ENCODE measurements at regions not wholly inside any gene's neighbourhood (a gene's known extent, or its start where the extent isn't known, plus 50 kb on each side); places are given as distances from the start of the nearest gene placed in this dataset.

GRCh38 chr19:23531231-23531790 lies 136.0 kb upstream of the ZNF91 start:
- no peak overlapping the region for H3K27ac ChIP-seq
- H3K9me3 ChIP-seq, result no peaks in the 10 kb centered on the region
- intact Hi-C loops (cut with DNase I), result no loop called here
- no peak for DNase-seq
- no peaks in the 10 kb centered on the region for H3K4me1 ChIP-seq
- TF ChIP-seq CTCF (IDR thresholded peaks at IDR 0.05), result no peak
- no peak overlapping the region for H3K4me3 ChIP-seq
- H3K36me3 ChIP-seq, result no peaks in the 10 kb centered on the region
- ATAC-seq, result no peak
- H3K27me3 ChIP-seq, result no peaks in the 10 kb centered on the region

GRCh38 chr19:23528376-23528775 lies 133.1 kb upstream of the ZNF91 start:
- Histone ChIP-seq H3K4me3 (no peak overlapping the region), H3K9me3 (no peaks in the 10 kb centered on the region), H3K36me3 (no peaks in the 10 kb centered on the region), H3K4me1 (no peaks in the 10 kb centered on the region), H3K27ac (no peak overlapping the region), H3K27me3 (no peaks in the 10 kb centered on the region)
- DNase-seq (no peak), ATAC-seq (no peak)
- intact Hi-C loops (cut with DNase I), result no loop called here
- TF ChIP-seq CTCF (IDR thresholded peaks at IDR 0.05), result no peak

GRCh38 chr19:23527797-23528196 lies 132.5 kb upstream of the ZNF91 start:
- intact Hi-C loops (cut with DNase I), result no loop called here
- Histone ChIP-seq H3K4me1 (no peaks in the 10 kb centered on the region), H3K9me3 (no peaks in the 10 kb centered on the region), H3K36me3 (no peaks in the 10 kb centered on the region), H3K4me3 (no peak overlapping the region), H3K27ac (no peak overlapping the region), H3K27me3 (no peaks in the 10 kb centered on the region)
- TF ChIP-seq CTCF (IDR thresholded peaks at IDR 0.05), result no peak
- ATAC-seq (no peak), DNase-seq (no peak)

GRCh38 chr19:23526302-23526701 lies 131.0 kb upstream of the ZNF91 start:
- ATAC-seq (no peak), DNase-seq (no peak)
- Histone ChIP-seq H3K4me1 (no peaks in the 10 kb centered on the region), H3K36me3 (no peaks in the 10 kb centered on the region), H3K27ac (no peak overlapping the region), H3K9me3 (no peaks in the 10 kb centered on the region), H3K27me3 (no peaks in the 10 kb centered on the region), H3K4me3 (no peak overlapping the region)
- no peak for TF ChIP-seq CTCF (IDR thresholded peaks at IDR 0.05)
- intact Hi-C loops (cut with DNase I), result no loop called here

- no peak for TF ChIP-seq CTCF (IDR thresholded peaks at IDR 0.05)
- DNase-seq, result no peak
- Histone ChIP-seq H3K4me1 (no peaks in the 10 kb centered on the region), H3K9me3 (no peaks in the 10 kb centered on the region), H3K27me3 (no peaks in the 10 kb centered on the region), H3K36me3 (no peaks in the 10 kb centered on the region), H3K4me3 (no peak overlapping the region), H3K27ac (no peak overlapping the region)
- no peak for ATAC-seq
- intact Hi-C loops (cut with DNase I), result no loop called here
These were observed 130.1 kb upstream of the ZNF91 start for GRCh38 chr19:23525276-23525852.

GRCh38 chr19:23523863-23524262 lies 128.6 kb upstream of the ZNF91 start:
- no peak for TF ChIP-seq CTCF (IDR thresholded peaks at IDR 0.05)
- ATAC-seq (no peak), DNase-seq (no peak)
- Histone ChIP-seq H3K27ac (no peak overlapping the region), H3K9me3 (no peaks in the 10 kb centered on the region), H3K27me3 (no peaks in the 10 kb centered on the region), H3K4me1 (no peaks in the 10 kb centered on the region), H3K36me3 (no peaks in the 10 kb centered on the region), H3K4me3 (no peak overlapping the region)
- intact Hi-C loops (cut with DNase I), result no loop called here

Measured in upper lobe of right lung (tissue), 1 donor.